ENCODE measurements at regions not wholly inside any gene's neighbourhood (a gene's known extent, or its start where the extent isn't known, plus 50 kb on each side); places are given as distances from the start of the nearest gene placed in this dataset.

DNA sequence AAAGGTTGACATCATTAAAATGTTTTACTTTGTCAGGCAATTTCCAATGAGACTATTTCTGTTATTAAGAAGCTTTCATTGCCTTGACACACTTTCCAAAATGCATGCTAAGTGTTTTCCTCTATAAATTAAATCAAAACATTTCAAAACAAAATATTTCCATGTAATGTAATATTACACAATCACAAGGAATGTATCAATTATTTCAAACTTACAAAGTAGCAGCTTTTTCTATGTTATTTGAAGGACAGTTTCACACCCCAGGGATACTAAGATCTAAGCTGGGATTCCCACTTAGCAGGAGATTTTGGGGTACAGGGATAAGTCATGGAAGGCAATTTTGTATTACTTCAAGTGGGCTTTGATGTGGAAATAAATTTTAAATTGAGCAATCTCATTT is 144.9 kb downstream of the FOXG1 start:
- Histone ChIP-seq H4K20me1 (replicated peaks; ENCODE audit: control insufficient read depth, insufficient read depth, low read length) (no peaks in the 10 kb centered on the region), H3K4me1 (replicated peaks in 1 of 2; ENCODE audit: control insufficient read depth in 2 of 2, insufficient read depth in 2 of 2, low read length in 2 of 2) (no peaks in the 10 kb centered on the region), H3K4me3 (no peak overlapping the region), H3K27ac (ENCODE audit: extremely low read depth, low read depth, low read length) (no peak overlapping the region), H3K36me3 (ENCODE audit: control insufficient read depth, insufficient read depth, low read length) (no peaks in the 10 kb centered on the region), H3K9ac (ENCODE audit: insufficient read depth in 1 of 2, low read depth in 2 of 2, low read length in 2 of 2) (no peak overlapping the region), H3K9me1 (ENCODE audit: control insufficient read depth, insufficient read depth, low read length) (no peaks in the 10 kb centered on the region), H3K27me3 (ENCODE audit: control insufficient read depth in 2 of 2, insufficient read depth in 2 of 2, low read length in 2 of 2) (no peaks in the 10 kb centered on the region), H2AFZ (ENCODE audit: low read depth, low read length) (no peak overlapping the region), H3K4me2 (ENCODE audit: insufficient read depth, low read length) (no peak overlapping the region), H3K9me3 (replicated peaks; ENCODE audit: control insufficient read depth, insufficient read depth, low read depth, low read length) (0 out of 2 replicates have a peak, but pooled peaks cover 2% of the 10 kb centered on the region), H3K79me2 (ENCODE audit: control insufficient read depth, insufficient read depth, low read length) (no peaks in the 10 kb centered on the region)
- TF ChIP-seq, protein P1, sequence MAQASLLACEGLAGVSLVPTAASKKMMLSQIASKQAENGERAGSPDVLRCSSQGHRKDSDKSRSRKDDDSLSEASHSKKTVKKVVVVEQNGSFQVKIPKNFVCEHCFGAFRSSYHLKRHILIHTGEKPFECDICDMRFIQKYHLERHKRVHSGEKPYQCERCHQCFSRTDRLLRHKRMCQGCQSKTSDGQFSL (CRISPR knock-in tag; IDR thresholded peaks at IDR 0.05), result no peak
- TF ChIP-seq, protein P1 (tag; IDR thresholded peaks at IDR 0.05), result no peak
- no peak for TF ChIP-seq KLF1 (tag; IDR thresholded peaks at IDR 0.05)
- no peak for TF ChIP-seq ZNF274 (IDR thresholded peaks at IDR 0.05; ENCODE audit: borderline replicate concordance, low read depth, low read length)
- TF ChIP-seq CEBPB (tag; IDR thresholded peaks at IDR 0.05), result peak; percentile 55; the same call in 1 of the 2 replicates
- TF ChIP-seq NRF1 (conservative IDR thresholded peaks at IDR 0.05 in 1 of 2, IDR thresholded peaks at IDR 0.05 in 1 of 2), result no peak
- no peak for TF ChIP-seq ZNF324 (CRISPR knock-in tag; IDR thresholded peaks at IDR 0.05)
- TF ChIP-seq CEBPG (CRISPR knock-in tag; IDR thresholded peaks at IDR 0.05), result no peak
- peak in 1 of 2 experiments; percentile 43; a peak in 1 of 4 replicates for TF ChIP-seq CEBPG (tag; conservative IDR thresholded peaks at IDR 0.05 in 1 of 2, IDR thresholded peaks at IDR 0.05 in 1 of 2)
- BruUV-seq (replicated peaks), result no TSS peak
- DNase-seq (ENCODE audit: extremely low read depth in 1 of 4, low spot score in 3 of 4) (no peak), FAIRE-seq (no peak), ATAC-seq (no peak)
- intact Hi-C loops (cut with micrococcal nuclease) (no loop called here), in situ Hi-C loops (cut with MboI) (no loop called here)
- ChIA-PET POLR2A (interaction anchor here (0.7 kb wide), 1 partner anchor 44 kb away, joined by 3 read pairs; no protein-coding TSS in a partner anchor), CTCF (ENCODE audit: low intra/inter-chr PET ratio) (no interaction called here)
